Smooth muscle cell (in vitro differentiated cells): ENCODE measurements at regions not wholly inside any gene's neighbourhood (a gene's known extent, or its start where the extent isn't known, plus 50 kb on each side); places are given as distances from the start of the nearest gene placed in this dataset.

Experiments used
- DNase-seq: peaks from one replicate; lab custom pipeline; 2025; ENCODE audit not compliant: unreplicated experiment; lab: John Stamatoyannopoulos, UW
- H2AFZ ChIP-seq: fragments of 200-600 bp; sonication (generic); 2 replicates; pipeline ENCODE4 v1.6.0; 2016; ENCODE audit warnings: antibody characterized with exemption, low read depth, mild to moderate bottlenecking
- H3F3A ChIP-seq: fragments of 200-600 bp; sonication (generic); 2 replicates; pipeline ENCODE4 v1.6.0; 2017; ENCODE audit warnings: antibody characterized with exemption, low read depth
- H3K27ac ChIP-seq: fragments of 200-600 bp; sonication (generic); 2 replicates; pipeline ENCODE4 v1.5.1; 2016; ENCODE audit warnings: low read depth, mild to moderate bottlenecking
- H3K27me3 ChIP-seq: fragments of 200-600 bp; sonication (generic); 2 replicates; pipeline ENCODE4 v1.6.1; 2016; ENCODE audit warnings: low read depth, mild to moderate bottlenecking
- H3K36me3 ChIP-seq: fragments of 200-600 bp; sonication (generic); 2 replicates; pipeline ENCODE4 v1.5.1; 2016; ENCODE audit warnings: low read depth
- H3K4me1 ChIP-seq: fragments of 200-600 bp; sonication (generic); 2 replicates; pipeline ENCODE4 v1.5.1; 2016; ENCODE audit warnings: low read depth
- H3K4me2 ChIP-seq: fragments of 200-600 bp; sonication (generic); 2 replicates; pipeline ENCODE4 v1.6.0; 2016; ENCODE audit warnings: mild to moderate bottlenecking
- H3K4me3 ChIP-seq: fragments of 200-600 bp; sonication (generic); 2 replicates; pipeline ENCODE4 v1.5.1; 2016; ENCODE audit warnings: mild to moderate bottlenecking
- H3K79me2 ChIP-seq: fragments of 200-600 bp; sonication (generic); 2 replicates; pipeline ENCODE4 v1.6.0; 2016; ENCODE audit warnings: low read depth, mild to moderate bottlenecking
- H3K9ac ChIP-seq: fragments of 200-600 bp; sonication (generic); 2 replicates; pipeline ENCODE4 v1.6.0; 2016; ENCODE audit warnings: low read depth
- H3K9me3 ChIP-seq: fragments of 200-600 bp; sonication (generic); replicated peaks from 2 replicates; pipeline ENCODE4 v1.5.1; 2016; ENCODE audit warnings: low read depth
- H4K20me1 ChIP-seq: fragments of 200-600 bp; sonication (generic); 2 replicates; pipeline ENCODE4 v1.6.0; 2016; ENCODE audit warnings: low read depth
- WGBS: methylation state at CpG from one replicate; pipeline ENCODE4 v1.1.7; 2016; ENCODE audit warnings: low lambda C conversion rate; 5-methylcytosine and 5-hydroxymethylcytosine counted together
- TF ChIP-seq, protein P1 (sequence below): fragments of 200-600 bp; sonication (generic); IDR thresholded peaks from 2 replicates; pipeline ENCODE4 v1.5.1; 2017; ENCODE audit warnings: borderline replicate concordance, mild to moderate bottlenecking, antibody characterized with exemption; ENCODE audit not compliant: insufficient read depth, poor library complexity, severe bottlenecking

DNA sequence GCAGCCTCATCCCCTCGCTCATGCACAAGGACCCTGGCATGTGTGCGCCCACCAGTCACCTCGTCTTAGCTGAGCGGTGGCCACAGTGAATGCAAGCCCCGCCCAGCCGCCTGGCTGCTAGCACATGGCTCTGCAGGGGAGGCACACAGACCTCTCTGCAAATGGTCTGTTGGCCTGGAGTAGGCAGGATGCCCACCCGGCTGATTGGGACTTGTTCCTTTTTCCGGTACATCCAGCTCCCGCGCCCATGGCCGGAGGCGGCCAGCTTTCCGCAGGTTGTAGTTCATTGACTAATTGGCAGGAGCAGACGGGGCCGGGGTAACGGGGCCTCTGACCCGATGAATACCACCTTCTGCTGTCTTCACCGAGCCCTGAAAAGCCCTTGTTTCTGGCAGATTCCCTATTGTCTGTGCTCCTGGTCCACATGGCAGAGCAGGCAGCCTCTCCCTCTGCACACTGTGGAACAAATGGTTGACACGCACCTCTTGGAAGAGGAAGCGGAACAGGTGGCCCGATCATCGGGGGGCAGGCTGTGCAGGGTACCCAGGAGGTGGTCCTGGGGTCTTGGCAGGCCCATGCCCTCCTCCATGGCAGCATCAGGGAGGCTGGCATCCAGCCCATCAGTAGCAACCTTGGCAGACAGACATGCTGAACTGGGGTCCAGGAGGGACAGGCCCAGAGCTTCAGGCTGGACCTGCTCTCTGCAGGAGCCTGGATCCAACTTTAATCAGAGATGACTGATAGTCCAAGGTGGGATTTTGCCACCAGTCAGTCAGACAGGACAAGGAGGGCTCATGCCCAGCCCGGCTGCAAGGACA, 1512.0 kb downstream of the BRD1 start:
- Histone ChIP-seq H4K20me1 (no peaks in the 10 kb centered on the region), H3K4me2 (no peak overlapping the region), H3K9me3 (no peaks in the 10 kb centered on the region), H2AFZ (no peak overlapping the region), H3K27me3 (no peaks in the 10 kb centered on the region), H3K9ac (no peak overlapping the region), H3F3A (no peaks in the 10 kb centered on the region), H3K36me3 (no peaks in the 10 kb centered on the region), H3K4me3 (no peak overlapping the region), H3K27ac (no peak overlapping the region), H3K4me1 (no peaks in the 10 kb centered on the region), H3K79me2 (no peaks in the 10 kb centered on the region)
- TF ChIP-seq, protein P1, sequence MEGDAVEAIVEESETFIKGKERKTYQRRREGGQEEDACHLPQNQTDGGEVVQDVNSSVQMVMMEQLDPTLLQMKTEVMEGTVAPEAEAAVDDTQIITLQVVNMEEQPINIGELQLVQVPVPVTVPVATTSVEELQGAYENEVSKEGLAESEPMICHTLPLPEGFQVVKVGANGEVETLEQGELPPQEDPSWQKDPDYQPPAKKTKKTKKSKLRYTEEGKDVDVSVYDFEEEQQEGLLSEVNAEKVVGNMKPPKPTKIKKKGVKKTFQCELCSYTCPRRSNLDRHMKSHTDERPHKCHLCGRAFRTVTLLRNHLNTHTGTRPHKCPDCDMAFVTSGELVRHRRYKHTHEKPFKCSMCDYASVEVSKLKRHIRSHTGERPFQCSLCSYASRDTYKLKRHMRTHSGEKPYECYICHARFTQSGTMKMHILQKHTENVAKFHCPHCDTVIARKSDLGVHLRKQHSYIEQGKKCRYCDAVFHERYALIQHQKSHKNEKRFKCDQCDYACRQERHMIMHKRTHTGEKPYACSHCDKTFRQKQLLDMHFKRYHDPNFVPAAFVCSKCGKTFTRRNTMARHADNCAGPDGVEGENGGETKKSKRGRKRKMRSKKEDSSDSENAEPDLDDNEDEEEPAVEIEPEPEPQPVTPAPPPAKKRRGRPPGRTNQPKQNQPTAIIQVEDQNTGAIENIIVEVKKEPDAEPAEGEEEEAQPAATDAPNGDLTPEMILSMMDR: no peak
- 91% methylated on average over 23 of the region's 23 CpGs for WGBS
- DNase-seq: no peak

DNA sequence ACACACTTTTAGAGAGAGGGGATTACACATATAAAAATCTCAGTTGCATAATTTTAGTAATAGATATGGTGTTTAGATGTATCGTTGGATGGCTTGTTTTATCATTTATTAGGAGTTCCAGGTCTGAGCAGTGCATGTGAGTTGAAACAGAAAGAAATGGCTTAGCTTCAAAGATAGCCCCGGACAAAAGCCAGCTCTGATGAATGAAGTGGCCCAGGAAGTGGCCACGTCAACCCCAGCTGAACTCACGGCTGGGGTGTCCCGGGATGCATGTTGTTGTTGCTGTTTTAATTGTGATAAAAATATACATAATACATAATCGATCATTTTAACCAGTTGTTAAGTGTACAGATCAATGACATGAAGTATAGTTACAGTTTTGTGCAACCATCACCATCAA, 1513.6 kb downstream of the BRD1 start:
- H3K4me2 ChIP-seq: no peak overlapping the region
- no peaks in the 10 kb centered on the region for H3K27me3 ChIP-seq
- H3K9me3 ChIP-seq: no peaks in the 10 kb centered on the region
- DNase-seq: no peak
- no peak overlapping the region for H3K4me3 ChIP-seq
- H4K20me1 ChIP-seq: no peaks in the 10 kb centered on the region
- H2AFZ ChIP-seq: no peak overlapping the region
- H3K36me3 ChIP-seq: no peaks in the 10 kb centered on the region
- H3K27ac ChIP-seq: no peak overlapping the region
- no peaks in the 10 kb centered on the region for H3F3A ChIP-seq
- H3K79me2 ChIP-seq: no peaks in the 10 kb centered on the region
- WGBS: 84% methylated on average over 6 of the region's 6 CpGs
- no peaks in the 10 kb centered on the region for H3K4me1 ChIP-seq
- H3K9ac ChIP-seq: no peak overlapping the region
- TF ChIP-seq, protein P1: no peak

DNA sequence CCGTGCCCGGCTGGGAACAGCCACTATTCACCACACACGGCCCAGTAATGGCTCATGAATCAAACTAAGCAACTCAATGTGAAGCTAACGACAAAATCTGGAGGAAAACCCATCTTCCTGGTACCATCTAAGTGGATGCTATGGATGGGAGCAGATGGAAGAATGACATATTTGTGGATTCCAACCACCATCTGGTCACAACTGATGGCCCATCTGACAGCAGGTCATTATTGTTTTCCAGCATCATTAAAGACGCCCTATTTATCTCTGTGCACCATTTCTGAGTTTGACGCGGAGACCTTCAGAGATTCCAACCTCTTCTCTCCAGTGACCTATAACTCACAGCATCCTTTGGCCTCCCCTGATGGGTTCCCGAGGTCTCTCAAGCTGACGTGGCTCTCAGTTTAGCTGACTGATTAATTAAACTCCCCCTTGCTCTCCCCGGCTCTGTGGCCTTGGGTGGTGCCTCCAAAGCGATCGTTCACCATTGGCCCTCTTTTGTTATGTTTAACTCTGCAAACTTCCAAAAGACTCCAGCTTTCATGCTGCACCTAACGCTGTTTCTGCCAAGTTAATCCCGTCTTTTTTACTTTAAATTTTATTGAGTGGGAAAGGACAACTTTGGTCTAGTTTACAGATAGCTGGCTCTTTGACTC, 1514.4 kb downstream of the BRD1 start:
- Histone ChIP-seq H3K4me3 (no peak overlapping the region), H3F3A (no peaks in the 10 kb centered on the region), H2AFZ (no peak overlapping the region), H3K27ac (no peak overlapping the region), H3K79me2 (no peaks in the 10 kb centered on the region), H3K9ac (no peak overlapping the region), H3K4me2 (no peak overlapping the region), H3K36me3 (no peaks in the 10 kb centered on the region), H3K9me3 (no peaks in the 10 kb centered on the region), H4K20me1 (no peaks in the 10 kb centered on the region), H3K27me3 (no peaks in the 10 kb centered on the region), H3K4me1 (no peaks in the 10 kb centered on the region)
- TF ChIP-seq, protein P1: no peak
- WGBS: 76% methylated on average over 14 of the region's 14 CpGs
- DNase-seq: no peak

DNA sequence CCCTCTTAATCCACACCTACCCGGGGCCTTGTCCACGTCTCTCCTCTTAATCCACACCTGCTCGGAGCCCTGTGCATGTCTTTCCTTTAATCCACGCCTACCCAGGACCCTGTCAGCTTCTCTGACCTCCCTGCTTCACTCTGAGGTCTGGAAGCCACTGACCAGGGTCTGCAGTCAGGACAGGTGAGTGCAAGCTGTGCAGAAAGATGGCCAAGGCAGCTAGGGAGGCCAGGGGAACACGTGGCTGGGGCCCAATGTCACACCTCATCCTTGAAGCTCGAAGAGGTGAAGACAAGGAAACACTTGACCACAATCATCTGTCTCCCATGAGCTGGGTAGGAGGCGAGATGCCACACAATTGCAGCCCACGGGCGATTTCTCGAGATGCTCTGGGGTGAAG, 1516.9 kb downstream of the BRD1 start:
- no peaks in the 10 kb centered on the region for H3K4me1 ChIP-seq
- H3K9me3 ChIP-seq: no peaks in the 10 kb centered on the region
- no peaks in the 10 kb centered on the region for H3K79me2 ChIP-seq
- H3K4me3 ChIP-seq: no peak overlapping the region
- TF ChIP-seq, protein P1: no peak
- no peak overlapping the region for H3K4me2 ChIP-seq
- no peak overlapping the region for H3K9ac ChIP-seq
- 65% methylated on average over 10 of the region's 10 CpGs for WGBS
- no peak overlapping the region for H2AFZ ChIP-seq
- H4K20me1 ChIP-seq: no peaks in the 10 kb centered on the region
- H3K27me3 ChIP-seq: no peaks in the 10 kb centered on the region
- H3F3A ChIP-seq: no peaks in the 10 kb centered on the region
- no peaks in the 10 kb centered on the region for H3K36me3 ChIP-seq
- DNase-seq: no peak
- H3K27ac ChIP-seq: no peak overlapping the region
